Activated B cell treated with CpG ODN at 0.5 μM for 24 hours (primary cell): ENCODE measurements at regions not wholly inside any gene's neighbourhood (a gene's known extent, or its start where the extent isn't known, plus 50 kb on each side); places are given as distances from the start of the nearest gene placed in this dataset.

Source experiments
- ATAC-seq: fragments of 200-7000 bp; cut with Tn5 transposase; one replicate; pipeline ENCODE4 v1.10.0; 2021; ENCODE audit warnings: low read depth, mild to moderate bottlenecking, moderate library complexity
- CTCF ChIA-PET: fragments of 350-600 bp; sonication (Branson Sonifier 250); formaldehyde crosslinking; loops from one replicate; lab custom pipeline; 2021; ENCODE audit warnings: antibody characterized with exemption; lab: Charles Lee
- POLR2A ChIA-PET: fragments of 350-600 bp; sonication (Branson Sonifier 250); formaldehyde crosslinking; loops from one replicate; lab custom pipeline; 2021; ENCODE audit warnings: antibody characterized with exemption; lab: Charles Lee
- DNase-seq: peaks from one replicate; pipeline ENCODE4 v3.0.0; 2022
- H3K27ac Mint-ChIP-seq: one replicate; pipeline ENCODE4 v1.8.0; 2020; ENCODE audit warnings: mixed read lengths
- H3K27me3 Mint-ChIP-seq: one replicate; pipeline ENCODE4 v1.8.0; 2021; ENCODE audit warnings: mixed read lengths
- H3K36me3 Mint-ChIP-seq: one replicate; pipeline ENCODE4 v1.8.0; 2021; ENCODE audit warnings: low read depth, mixed read lengths
- H3K4me1 Mint-ChIP-seq: one replicate; pipeline ENCODE4 v1.8.0; 2021; ENCODE audit warnings: mixed read lengths
- H3K4me3 Mint-ChIP-seq: one replicate; pipeline ENCODE4 v1.8.0; 2020; ENCODE audit warnings: mild to moderate bottlenecking, mixed read lengths
- H3K9me3 Mint-ChIP-seq: one replicate; pipeline ENCODE4 v1.8.0; 2020; ENCODE audit warnings: mixed read lengths
- intact Hi-C: fragments of 100-400 bp; cut with micrococcal nuclease; formaldehyde crosslinking; loops from one replicate; pipeline ENCODE4 v1.15.1; 2024
- TF ChIP-seq, protein P1 (sequence below): fragments of 200-600 bp; IDR thresholded peaks from one replicate; pipeline ENCODE4 v1.8.0; 2022; ENCODE audit warnings: antibody characterized with exemption, mild to moderate bottlenecking

DNA sequence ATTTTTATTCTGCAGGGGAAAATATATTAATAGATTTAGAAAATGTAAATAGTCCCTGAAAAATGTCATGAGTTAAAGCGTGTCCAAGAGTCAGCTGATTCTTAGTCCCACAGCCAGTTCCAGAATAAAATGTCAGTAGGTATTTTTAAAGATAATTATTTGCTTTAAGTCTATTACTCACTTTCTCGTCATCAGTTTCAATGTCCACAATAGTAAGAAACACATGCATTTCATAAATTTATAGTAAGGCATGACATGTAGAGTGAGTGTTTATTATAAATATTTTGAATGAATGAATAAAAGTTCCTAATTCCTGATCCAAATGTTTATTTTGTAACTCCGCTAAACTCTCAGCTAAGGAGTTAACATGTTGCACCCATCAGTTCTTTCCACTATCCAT, 1044.0 kb upstream of the PIK3C3 start:
- DNase-seq: no peak
- TF ChIP-seq, protein P1, sequence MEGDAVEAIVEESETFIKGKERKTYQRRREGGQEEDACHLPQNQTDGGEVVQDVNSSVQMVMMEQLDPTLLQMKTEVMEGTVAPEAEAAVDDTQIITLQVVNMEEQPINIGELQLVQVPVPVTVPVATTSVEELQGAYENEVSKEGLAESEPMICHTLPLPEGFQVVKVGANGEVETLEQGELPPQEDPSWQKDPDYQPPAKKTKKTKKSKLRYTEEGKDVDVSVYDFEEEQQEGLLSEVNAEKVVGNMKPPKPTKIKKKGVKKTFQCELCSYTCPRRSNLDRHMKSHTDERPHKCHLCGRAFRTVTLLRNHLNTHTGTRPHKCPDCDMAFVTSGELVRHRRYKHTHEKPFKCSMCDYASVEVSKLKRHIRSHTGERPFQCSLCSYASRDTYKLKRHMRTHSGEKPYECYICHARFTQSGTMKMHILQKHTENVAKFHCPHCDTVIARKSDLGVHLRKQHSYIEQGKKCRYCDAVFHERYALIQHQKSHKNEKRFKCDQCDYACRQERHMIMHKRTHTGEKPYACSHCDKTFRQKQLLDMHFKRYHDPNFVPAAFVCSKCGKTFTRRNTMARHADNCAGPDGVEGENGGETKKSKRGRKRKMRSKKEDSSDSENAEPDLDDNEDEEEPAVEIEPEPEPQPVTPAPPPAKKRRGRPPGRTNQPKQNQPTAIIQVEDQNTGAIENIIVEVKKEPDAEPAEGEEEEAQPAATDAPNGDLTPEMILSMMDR: no peak
- ATAC-seq: no peak
- Mint-ChIP-seq H3K4me1 (no peaks in the 10 kb centered on the region), H3K9me3 (peaks cover 2% of the 10 kb centered on the region), H3K36me3 (no peaks in the 10 kb centered on the region), H3K27me3 (no peaks in the 10 kb centered on the region), H3K27ac (no peak overlapping the region), H3K4me3 (no peak overlapping the region)
- intact Hi-C loops: no loop called here
- ChIA-PET CTCF (no interaction called here), POLR2A (no interaction called here)

DNA sequence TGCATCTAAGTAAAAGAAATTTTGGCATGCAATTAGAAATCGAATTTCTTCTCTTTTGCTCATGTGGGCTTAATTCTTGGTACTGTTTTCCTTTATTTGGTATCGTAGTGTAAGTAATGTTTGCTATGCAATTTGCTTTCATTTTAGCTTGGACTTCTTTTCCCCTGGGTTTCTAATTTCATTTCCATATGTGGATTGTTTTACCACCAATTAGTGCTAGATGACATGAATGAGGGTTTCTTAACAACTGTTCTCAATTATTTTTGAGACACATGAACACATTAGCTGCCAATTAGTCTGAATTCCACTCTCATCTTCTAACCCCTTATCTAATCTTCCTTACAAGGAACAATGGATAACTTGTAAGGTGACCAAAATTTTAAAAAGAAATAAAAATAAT, 1047.2 kb upstream of the PIK3C3 start:
- no peaks in the 10 kb centered on the region for H3K4me1 Mint-ChIP-seq
- ATAC-seq: no peak
- TF ChIP-seq, protein P1: no peak
- ChIA-PET CTCF (no interaction called here), POLR2A (no interaction called here)
- no peaks in the 10 kb centered on the region for H3K27me3 Mint-ChIP-seq
- H3K9me3 Mint-ChIP-seq: peaks cover 2% of the 10 kb centered on the region
- no peaks in the 10 kb centered on the region for H3K36me3 Mint-ChIP-seq
- no peak overlapping the region for H3K4me3 Mint-ChIP-seq
- DNase-seq: no peak
- no peak overlapping the region for H3K27ac Mint-ChIP-seq
- intact Hi-C loops: no loop called here

DNA sequence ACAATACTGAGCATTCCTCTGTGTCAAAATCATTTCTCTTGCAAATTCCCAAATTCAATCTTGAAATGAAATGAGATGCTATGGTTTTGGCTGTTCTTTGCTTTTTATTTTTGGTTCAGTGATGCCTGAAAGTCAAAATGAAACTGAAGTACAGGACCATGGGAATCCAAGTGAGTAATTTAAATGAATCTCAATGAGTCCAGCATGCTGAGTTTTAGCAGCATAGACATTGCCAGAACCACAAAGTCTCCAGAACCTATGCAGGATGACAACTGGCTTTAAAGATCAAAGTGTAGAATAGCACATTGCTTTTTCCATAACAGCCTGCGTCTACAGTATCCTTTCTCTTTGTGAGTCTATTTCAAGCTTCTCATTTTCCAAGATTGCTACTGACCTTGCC, 1050.7 kb upstream of the PIK3C3 start:
- TF ChIP-seq, protein P1: no peak
- H3K27ac Mint-ChIP-seq: no peak overlapping the region
- H3K27me3 Mint-ChIP-seq: no peaks in the 10 kb centered on the region
- DNase-seq (no peak), ATAC-seq (no peak)
- CTCF ChIA-PET: no interaction called here
- H3K4me3 Mint-ChIP-seq: no peak overlapping the region
- intact Hi-C loops: no loop called here
- POLR2A ChIA-PET: no interaction called here
- H3K9me3 Mint-ChIP-seq: no peaks in the 10 kb centered on the region
- H3K4me1 Mint-ChIP-seq: no peaks in the 10 kb centered on the region
- no peaks in the 10 kb centered on the region for H3K36me3 Mint-ChIP-seq

DNA sequence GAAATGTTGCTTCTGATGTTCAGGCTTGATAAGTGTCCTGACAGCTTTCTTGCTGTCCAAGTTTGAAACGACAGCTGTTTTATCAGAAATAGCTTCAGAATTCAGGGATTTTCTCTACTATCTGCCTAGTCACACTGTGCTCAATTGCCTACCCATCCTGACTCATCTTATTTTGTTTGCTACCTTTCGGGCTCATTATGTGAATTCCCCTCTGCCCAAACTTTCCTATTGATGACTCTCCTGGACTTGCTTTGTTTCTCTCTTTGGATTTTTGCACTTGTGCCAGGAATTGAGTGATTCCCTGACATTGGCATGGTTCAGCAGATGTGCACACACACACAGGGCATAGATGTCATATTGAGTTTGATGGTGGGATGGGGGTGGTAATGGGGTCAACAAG, 1052.6 kb upstream of the PIK3C3 start:
- intact Hi-C loops: no loop called here
- ATAC-seq (no peak), DNase-seq (no peak)
- H3K27ac Mint-ChIP-seq: no peak overlapping the region
- H3K36me3 Mint-ChIP-seq: no peaks in the 10 kb centered on the region
- TF ChIP-seq, protein P1: no peak
- H3K4me3 Mint-ChIP-seq: no peak overlapping the region
- no peaks in the 10 kb centered on the region for H3K4me1 Mint-ChIP-seq
- H3K27me3 Mint-ChIP-seq: no peaks in the 10 kb centered on the region
- no peaks in the 10 kb centered on the region for H3K9me3 Mint-ChIP-seq
- CTCF ChIA-PET: no interaction called here
- POLR2A ChIA-PET: no interaction called here

DNA sequence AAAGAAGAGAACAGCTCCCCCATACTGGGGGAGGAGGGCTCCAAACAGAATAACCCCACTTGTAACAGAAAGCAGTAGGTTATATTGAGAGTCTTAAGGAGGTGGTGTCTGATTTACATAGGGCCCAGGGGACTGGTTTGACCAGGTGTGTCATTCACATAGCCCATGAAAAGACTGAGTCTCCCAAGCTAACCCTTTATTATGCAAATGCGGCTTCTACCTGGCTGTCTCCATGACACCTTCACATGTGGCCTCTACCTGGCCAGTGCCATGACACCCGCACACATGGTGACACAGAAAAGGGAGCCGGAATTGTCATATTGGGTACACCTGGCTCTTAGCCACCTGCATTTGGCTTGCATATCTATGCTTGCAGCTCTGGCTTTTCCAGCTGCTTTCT, 1057.2 kb upstream of the PIK3C3 start:
- H3K4me1 Mint-ChIP-seq: no peaks in the 10 kb centered on the region
- DNase-seq (no peak), ATAC-seq (no peak)
- no peaks in the 10 kb centered on the region for H3K36me3 Mint-ChIP-seq
- no peak overlapping the region for H3K4me3 Mint-ChIP-seq
- peaks cover 2% of the 10 kb centered on the region for H3K9me3 Mint-ChIP-seq
- H3K27ac Mint-ChIP-seq: no peak overlapping the region
- TF ChIP-seq, protein P1: no peak
- intact Hi-C loops: no loop called here
- ChIA-PET CTCF (no interaction called here), POLR2A (no interaction called here)
- H3K27me3 Mint-ChIP-seq: no peaks in the 10 kb centered on the region
